ENCODE measurements at regions not wholly inside any gene's neighbourhood (a gene's known extent, or its start where the extent isn't known, plus 50 kb on each side); places are given as distances from the start of the nearest gene placed in this dataset.
A peak's percentile ranks its signal among the peaks of the same experiment; 100 is the strongest.
"Not testable (repeated sequence)": the region's sequence is repeated elsewhere in the genome, so short reads cannot be mapped to it uniquely, and the experiment has no call there.

- not testable (repeated sequence) for DNase-seq
Observed at GRCh38 chrX:76774912-76775311, 347.4 kb downstream of the MAGEE1 start.

- DNase-seq, result no peak
Observed at GRCh38 chrX:76796311-76796710, 368.8 kb downstream of the MAGEE1 start.

- DNase-seq, result no peak
Observed at GRCh38 chrX:76802708-76803107, 375.2 kb downstream of the MAGEE1 start.

- no peak for DNase-seq
Observed at GRCh38 chrX:76815754-76816153, 388.2 kb downstream of the MAGEE1 start.

- DNase-seq, result not testable (repeated sequence)
Observed at GRCh38 chrX:76817279-76817678, 389.8 kb downstream of the MAGEE1 start.

GRCh38 chrX:76821276-76821675 lies 393.8 kb downstream of the MAGEE1 start:
- DNase-seq, result no peak

GRCh38 chrX:76827672-76828071 lies 400.2 kb downstream of the MAGEE1 start:
- DNase-seq, result no peak

- peak in 1 of 3 experiments; percentile 4 for DNase-seq
Observed at GRCh38 chrX:76840902-76841301, 413.4 kb downstream of the MAGEE1 start.

GRCh38 chrX:76850851-76851250 lies 423.3 kb downstream of the MAGEE1 start:
- no peak for DNase-seq

GRCh38 chrX:76862509-76862908 lies 435.0 kb downstream of the MAGEE1 start:
- DNase-seq, result no peak

- DNase-seq, result no peak
Observed at GRCh38 chrX:76893930-76894329, 466.4 kb downstream of the MAGEE1 start.

- no peak for DNase-seq
Observed at GRCh38 chrX:76915836-76916235, 488.3 kb downstream of the MAGEE1 start.

GRCh38 chrX:76918033-76918432 lies 490.5 kb downstream of the MAGEE1 start:
- DNase-seq, result no peak

- no peak for DNase-seq
Observed at GRCh38 chrX:76919761-76920160, 492.3 kb downstream of the MAGEE1 start.

- no peak for DNase-seq
Observed at GRCh38 chrX:76920607-76921006, 493.1 kb downstream of the MAGEE1 start.

- DNase-seq, result no peak
Observed at GRCh38 chrX:76921176-76921575, 493.7 kb downstream of the MAGEE1 start.

GRCh38 chrX:76922100-76922499 lies 494.6 kb downstream of the MAGEE1 start:
- no peak for DNase-seq

- DNase-seq, result not testable (repeated sequence)
Observed at GRCh38 chrX:76924616-76925015, 497.1 kb downstream of the MAGEE1 start.

GRCh38 chrX:76931518-76931917 lies 504.0 kb downstream of the MAGEE1 start:
- no peak for DNase-seq

- DNase-seq, result no peak
Observed at GRCh38 chrX:76957485-76957884, 489.7 kb upstream of the FGF16 start.

GRCh38 chrX:76971393-76972376 lies 475.5 kb upstream of the FGF16 start:
- DNase-seq, result peak in 1 of 3 experiments; percentile 33

- no peak for DNase-seq
Observed at GRCh38 chrX:76977452-76977851, 469.7 kb upstream of the FGF16 start.

- no peak for DNase-seq
Observed at GRCh38 chrX:76987381-76987780, 459.8 kb upstream of the FGF16 start.

- DNase-seq, result no peak
Observed at GRCh38 chrX:76996641-76997040, 450.5 kb upstream of the FGF16 start.

- no peak for DNase-seq
Observed at GRCh38 chrX:77003530-77003929, 443.7 kb upstream of the FGF16 start.

All from NCI-H1417 (cell line).